Keratinocyte (primary cell): ENCODE measurements at regions not wholly inside any gene's neighbourhood (a gene's known extent, or its start where the extent isn't known, plus 50 kb on each side); places are given as distances from the start of the nearest gene placed in this dataset.

Experiments
- CTCF ChIP-seq, 3 experiments: IDR thresholded peaks in 1 of 3; conservative IDR thresholded peaks in 1 of 3; optimal IDR thresholded peaks in 1 of 3; 2 replicates in 2 of 3; 3 replicates in 1 of 3; pipeline versions ENCODE3 to v1.5.1; 2011; ENCODE audit warnings: low read length in 3 of 3, mild to moderate bottlenecking in 3 of 3, moderate library complexity in 2 of 3, control low read depth in 1 of 3, inconsistent platforms in 1 of 3; ENCODE audit not compliant: insufficient read depth in 2 of 3; ENCODE audit errors: extremely low read depth in 1 of 3
- EZH2 ChIP-seq: IDR thresholded peaks from one replicate; pipeline ENCODE4 v1.6.1; 2012; ENCODE audit warnings: inconsistent platforms, mild to moderate bottlenecking, low read length, moderate library complexity

GRCh38 chr12:102551186-102551585 lies 70.8 kb upstream of the IGF1 start:
- TF ChIP-seq CTCF (optimal IDR thresholded peaks at IDR 0.05 in 1 of 3, IDR thresholded peaks at IDR 0.05 in 1 of 3, conservative IDR thresholded peaks at IDR 0.05 in 1 of 3; ENCODE audit: extremely low read depth in 1 of 3, insufficient read depth in 2 of 3, low read length in 3 of 3) (no peak), EZH2 (no peak)
